NCI-H774 (cell line): ENCODE measurements at regions not wholly inside any gene's neighbourhood (a gene's known extent, or its start where the extent isn't known, plus 50 kb on each side); places are given as distances from the start of the nearest gene placed in this dataset.

Source experiments
- DNase-seq: peaks from one replicate; lab custom pipeline; 2025; lab: John Stamatoyannopoulos, UW

DNA sequence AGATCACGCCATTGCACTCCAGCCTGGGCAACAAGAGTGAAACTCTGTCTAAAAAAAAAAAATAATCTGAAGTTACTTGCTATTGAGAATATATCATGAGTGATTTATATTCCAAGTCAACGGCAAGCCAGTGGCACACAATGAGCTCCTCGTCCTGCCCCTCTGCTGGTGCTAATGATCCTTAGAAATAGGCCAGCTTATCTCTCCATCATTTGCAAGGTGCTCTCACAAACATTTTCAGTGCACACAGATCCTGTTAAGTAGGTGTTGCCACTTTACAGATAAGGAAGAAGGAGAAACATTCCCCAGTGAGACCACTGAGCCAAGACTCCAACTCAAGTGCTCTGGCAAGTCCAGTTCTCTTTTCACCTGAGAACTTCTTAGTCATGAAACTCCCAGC is 91.3 kb upstream of the GPR45 start:
- no peak for DNase-seq

DNA sequence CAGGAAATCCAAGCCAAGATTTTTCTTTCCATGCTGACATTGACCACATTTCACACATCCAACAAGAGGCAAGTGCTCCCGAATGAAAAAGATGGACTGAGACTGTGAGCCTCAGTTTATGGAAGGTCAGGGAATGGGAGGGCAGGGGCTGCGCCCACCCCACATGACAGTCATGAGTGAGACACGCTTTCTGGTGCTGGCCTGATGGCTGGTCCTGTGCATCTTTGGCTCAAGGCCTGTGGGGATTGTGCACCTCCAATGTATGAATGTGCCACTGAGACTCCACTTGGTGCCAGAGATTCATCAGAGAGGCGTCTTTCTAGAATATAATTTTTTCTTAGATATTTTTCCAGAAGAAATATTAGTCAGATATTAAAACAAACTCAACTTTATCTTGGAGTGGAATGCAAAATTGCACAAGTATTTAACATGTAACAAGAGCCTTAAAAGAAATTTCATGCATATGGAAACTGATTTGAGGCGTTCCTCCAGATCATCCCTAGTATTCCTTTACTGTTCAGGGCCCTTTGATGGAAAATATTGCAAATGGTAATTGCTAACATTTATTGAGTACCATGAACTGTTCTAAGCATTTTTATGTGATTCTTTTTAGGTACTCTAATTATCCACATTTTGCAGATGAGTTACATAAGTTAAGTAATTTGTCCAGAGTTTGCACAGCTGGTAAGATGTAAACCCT is 87.3 kb upstream of the GPR45 start:
- DNase-seq = no peak

- DNase-seq = no peak
These were observed 85.4 kb upstream of the GPR45 start for GRCh38 chr2:105156166-105156565.

GRCh38 chr2:105158002-105158401 is 83.5 kb upstream of the GPR45 start:
- DNase-seq = no peak

GRCh38 chr2:105166688-105167087 is 74.9 kb upstream of the GPR45 start:
- DNase-seq = no peak

GRCh38 chr2:105168543-105168942 is 73.0 kb upstream of the GPR45 start:
- no peak for DNase-seq

DNA sequence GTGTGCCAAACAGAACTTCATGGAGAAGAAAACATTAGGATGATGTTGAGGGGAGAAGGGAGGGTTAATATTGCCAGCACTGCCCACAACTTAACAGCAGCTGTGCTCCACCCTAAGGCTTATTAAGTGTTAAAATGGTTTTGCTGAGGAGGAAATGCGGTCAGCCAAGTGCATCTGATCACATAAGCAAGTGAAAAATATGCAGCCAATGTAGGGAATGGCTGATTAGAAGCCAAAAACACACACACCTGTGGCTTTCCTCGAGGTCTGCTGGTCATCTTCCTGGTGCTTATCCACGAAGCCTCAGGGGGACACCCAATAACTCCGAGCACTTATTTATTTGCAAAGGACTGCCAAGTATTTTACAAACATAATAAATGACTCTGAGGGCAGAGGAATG is 66.3 kb upstream of the GPR45 start:
- no peak for DNase-seq

GRCh38 chr2:105176429-105176828 is 65.1 kb upstream of the GPR45 start:
- no peak for DNase-seq

DNA sequence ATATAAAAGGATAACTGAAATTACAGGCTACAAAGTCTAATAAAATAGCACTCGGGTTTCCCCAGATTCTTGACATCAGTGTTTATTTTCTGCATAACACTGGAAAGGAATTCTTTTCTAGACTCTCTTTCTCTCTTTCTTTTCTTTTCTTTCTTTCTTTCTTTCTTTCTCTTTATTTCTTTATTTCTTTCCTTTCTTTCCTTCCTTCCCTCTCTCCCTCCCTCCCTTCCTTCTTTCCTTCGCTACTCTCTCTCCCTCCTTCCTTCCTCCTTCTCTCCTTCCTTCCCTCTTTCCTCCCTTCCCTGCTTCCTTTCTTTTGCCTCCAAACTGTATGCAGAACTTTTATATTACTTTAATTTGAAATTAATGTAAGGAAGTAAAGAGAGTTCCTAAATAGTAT is 64.5 kb upstream of the GPR45 start:
- DNase-seq = no peak

DNA sequence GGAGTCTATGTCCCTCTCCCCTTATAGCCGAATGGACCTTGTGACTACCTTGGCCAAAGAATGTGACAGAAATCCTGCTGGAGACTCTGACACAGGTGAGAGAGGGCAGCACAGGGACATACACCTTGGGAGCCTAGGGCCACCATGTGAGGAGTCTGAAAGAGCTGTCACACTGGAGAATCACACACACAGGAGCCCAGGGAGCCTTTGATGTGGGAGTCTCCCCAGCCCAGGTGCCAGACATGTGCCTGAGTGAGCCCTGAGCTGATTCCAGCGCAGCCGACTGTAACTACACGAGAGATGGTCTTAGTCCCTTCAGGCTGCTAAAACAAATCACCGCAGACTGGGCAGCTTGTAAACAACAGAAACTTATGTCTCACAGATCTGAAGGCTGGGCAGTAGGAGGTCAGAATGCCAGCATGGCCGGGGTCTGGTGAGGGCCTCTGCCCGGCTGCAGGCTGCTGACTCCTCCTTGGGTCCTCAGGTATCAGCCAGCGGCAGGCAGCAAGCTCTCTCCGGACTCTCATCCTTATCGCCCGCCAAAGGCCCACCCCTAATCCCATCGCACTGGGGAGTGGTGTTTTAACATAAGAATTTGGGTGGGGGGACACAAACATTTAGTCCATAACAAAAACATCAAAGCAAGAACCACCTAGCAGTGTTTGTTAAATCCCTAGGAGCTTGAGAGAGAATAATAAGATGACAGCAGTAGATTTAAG is 63.8 kb upstream of the GPR45 start:
- no peak for DNase-seq

- peak; percentile 44 for DNase-seq
These were observed 61.8 kb upstream of the GPR45 start for GRCh38 chr2:105179469-105180372.

- no peak for DNase-seq
These were observed 61.0 kb upstream of the GPR45 start for GRCh38 chr2:105180491-105180972.

DNA sequence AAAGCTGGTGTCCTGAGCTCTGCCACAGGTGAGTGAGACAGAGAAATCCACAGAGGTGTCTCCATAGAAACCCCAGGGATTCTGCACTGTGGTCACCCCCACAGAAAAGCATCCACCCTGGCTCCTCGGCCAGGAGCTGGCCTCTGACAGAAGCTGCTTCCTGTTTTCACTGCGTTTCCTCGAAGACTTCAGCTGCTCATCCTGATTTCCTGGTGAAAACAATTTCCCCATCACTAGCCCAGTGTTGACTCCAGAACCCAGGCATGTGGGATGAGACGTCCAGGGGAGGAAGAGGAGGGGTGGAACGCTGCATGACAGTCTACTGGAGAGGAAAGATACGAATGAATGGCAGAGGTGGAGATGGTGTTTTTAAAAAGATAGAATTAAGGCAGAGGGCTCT is 60.3 kb upstream of the GPR45 start:
- no peak for DNase-seq

GRCh38 chr2:105183555-105184323 is 57.8 kb upstream of the GPR45 start:
- no peak for DNase-seq

- DNase-seq = no peak
These were observed 57.1 kb upstream of the GPR45 start for GRCh38 chr2:105184420-105184819.

DNA sequence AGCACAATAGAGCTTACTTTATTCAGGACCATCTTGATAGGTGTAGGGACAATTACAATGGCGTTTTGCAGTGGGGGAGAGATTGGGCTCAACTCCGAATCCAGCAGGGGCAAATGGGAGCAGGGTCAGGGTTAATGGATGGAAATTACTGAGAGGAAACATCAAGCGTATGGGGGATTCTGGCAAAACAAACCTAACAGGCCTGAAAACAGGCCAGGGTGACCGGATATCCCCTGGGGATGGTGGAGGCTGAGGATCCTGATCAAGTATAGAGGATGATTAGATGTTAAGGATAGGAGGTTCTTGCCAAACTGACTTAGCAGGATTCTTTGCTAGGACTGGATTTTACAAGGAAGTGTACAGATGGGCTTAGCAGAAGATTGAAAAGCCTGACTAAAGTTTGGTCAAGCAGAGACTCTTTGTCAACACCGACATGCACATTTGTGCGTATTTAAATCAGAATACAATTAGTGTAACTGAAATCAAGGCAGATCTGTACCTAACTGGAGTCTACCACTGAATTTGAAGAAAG is 54.5 kb upstream of the GPR45 start:
- DNase-seq = no peak

DNA sequence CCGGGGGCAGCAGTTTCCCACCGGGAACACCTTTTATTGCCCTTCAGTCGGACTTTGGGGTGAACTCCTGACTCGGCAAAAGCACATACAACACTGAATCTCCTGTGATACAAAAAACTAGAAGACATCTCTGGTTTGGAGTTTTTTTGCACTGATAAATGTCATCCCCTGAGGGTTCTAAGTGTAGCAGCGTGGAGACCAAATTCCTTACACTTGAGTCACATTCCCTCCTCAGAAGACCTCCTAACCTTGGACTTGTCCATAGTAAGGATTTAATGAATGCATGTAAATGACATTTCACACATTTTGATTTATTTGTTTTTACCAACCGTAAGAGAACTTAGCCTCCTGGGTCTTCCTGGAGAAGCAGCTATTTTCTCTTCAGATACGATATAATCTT is 54.0 kb upstream of the GPR45 start:
- DNase-seq = no peak

DNA sequence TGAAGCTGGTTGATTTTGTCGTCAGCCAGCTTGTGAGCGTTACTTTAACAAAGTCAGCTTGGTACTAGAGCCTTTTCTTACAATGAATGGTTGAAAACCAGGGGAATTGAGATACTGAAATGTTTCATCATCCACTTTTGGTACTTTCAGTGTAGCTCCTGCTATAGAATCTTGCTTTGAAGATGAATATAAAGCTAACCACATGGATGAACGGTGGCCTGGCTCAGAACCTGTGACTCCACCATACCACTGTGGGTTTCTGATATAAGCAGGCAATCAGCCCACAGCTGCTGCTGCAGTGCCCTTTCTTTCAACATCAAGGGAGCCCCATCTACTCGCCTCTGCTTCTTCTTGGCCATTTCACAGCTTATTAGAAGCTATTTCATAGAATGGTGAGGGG is 53.2 kb upstream of the GPR45 start:
- DNase-seq = no peak
